Endothelial cell of umbilical vein (primary cell): ENCODE measurements at regions not wholly inside any gene's neighbourhood (a gene's known extent, or its start where the extent isn't known, plus 50 kb on each side); places are given as distances from the start of the nearest gene placed in this dataset.

Experiments
- BruUV-seq: library from RNA; stranded (reverse); fragments of 400-500 nt; replicated peaks from 2 replicates; lab custom pipeline; 2021; lab: Mats Ljungman, UMichigan
- CTCF ChIA-PET: fragments of 300-600, 350-600 bp; sonication (Branson Sonifier 250); formaldehyde crosslinking; loops from one replicate; lab custom pipeline; 2021; ENCODE audit warnings: antibody characterized with exemption, inconsistent platforms; lab: Charles Lee
- POLR2A ChIA-PET: fragments of 300-600, 350-600 bp; sonication (Branson Sonifier 250); formaldehyde crosslinking; loops from one replicate; lab custom pipeline; 2021; ENCODE audit warnings: antibody characterized with exemption, inconsistent platforms; lab: Charles Lee
- DNase-seq: peaks from one replicate; pipeline ENCODE4 v3.0.0-alpha.2; 2011; ENCODE audit warnings: low read depth, low spot score
- FAIRE-seq: peaks from 2 replicates; lab custom pipeline; 2011; peaks lifted over from hg19 to GRCh38; lab: Jason Lieb, UNC
- H2AFZ ChIP-seq: 2 replicates; pipeline ENCODE4 v1.6.0; 2012; ENCODE audit warnings: low read depth, low read length, control low read depth, inconsistent platforms
- H3K27ac ChIP-seq: 2 replicates; pipeline ENCODE4 v1.5.1; 2011; ENCODE audit warnings: low read depth, mild to moderate bottlenecking, control low read depth, low read length, moderate library complexity; ENCODE audit not compliant: insufficient read depth
- H3K27me3 ChIP-seq, 2 experiments: 2 replicates each; pipeline versions ENCODE4 v1.6.0 to v1.6.1; 2011; ENCODE audit warnings: low read length in 2 of 2, mixed read lengths in 1 of 2; ENCODE audit not compliant: control insufficient read depth in 2 of 2, insufficient read depth in 2 of 2
- H3K36me3 ChIP-seq, 2 experiments: 2 replicates in 1 of 2; 3 replicates in 1 of 2; pipeline ENCODE4 v1.5.1; 2011; ENCODE audit warnings: low read length in 2 of 2, mild to moderate bottlenecking in 1 of 2, moderate library complexity in 1 of 2; ENCODE audit not compliant: control insufficient read depth in 2 of 2, insufficient read depth in 2 of 2; ENCODE audit errors: extremely low read depth in 1 of 2
- H3K4me1 ChIP-seq: 3 replicates; pipeline ENCODE4 v1.5.1; 2011; ENCODE audit warnings: mild to moderate bottlenecking, low read length; ENCODE audit not compliant: control insufficient read depth, insufficient read depth; ENCODE audit errors: extremely low read depth
- H3K4me2 ChIP-seq: 2 replicates; pipeline ENCODE4 v1.6.1; 2011; ENCODE audit warnings: low read length, control low read depth, mixed read lengths; ENCODE audit not compliant: insufficient read depth
- H3K4me3 ChIP-seq, 3 experiments: fragments of 200-600 bp in 1 of 3; sonication (generic), shearing (Covaris generic) in 1 of 3; replicated peaks in 1 of 3; 2 replicates each; pipeline ENCODE4 v1.5.1; 2011 to 2016; ENCODE audit warnings: control low read depth in 3 of 3, low read length in 3 of 3, mild to moderate bottlenecking in 2 of 3, inconsistent platforms in 1 of 3, low read depth in 1 of 3, moderate library complexity in 1 of 3; ENCODE audit not compliant: insufficient read depth in 1 of 3
- H3K79me2 ChIP-seq: 2 replicates; pipeline ENCODE4 v1.6.0; 2012; ENCODE audit warnings: low read length, inconsistent platforms; ENCODE audit not compliant: control insufficient read depth, insufficient read depth
- H3K9ac ChIP-seq: replicated peaks from 2 replicates; pipeline ENCODE3; 2011; ENCODE audit warnings: low read length, control low read depth; ENCODE audit not compliant: insufficient read depth; ENCODE audit errors: extremely low read depth
- H3K9me1 ChIP-seq: replicated peaks from 3 replicates; pipeline ENCODE4 v1.6.0; 2011; ENCODE audit warnings: mild to moderate bottlenecking, low read length; ENCODE audit not compliant: control insufficient read depth, insufficient read depth; ENCODE audit errors: extremely low read depth
- H3K9me3 ChIP-seq: replicated peaks from 2 replicates; pipeline ENCODE4 v1.5.1; 2012; ENCODE audit warnings: low read length, inconsistent platforms; ENCODE audit not compliant: control insufficient read depth, insufficient read depth
- H4K20me1 ChIP-seq: replicated peaks from 2 replicates; pipeline ENCODE3; 2011; ENCODE audit warnings: mild to moderate bottlenecking, low read length; ENCODE audit not compliant: control insufficient read depth, insufficient read depth; ENCODE audit errors: extremely low read depth
- CTCF ChIP-seq, 2 donors: IDR thresholded peaks; 1 replicate in 1 of 2; 2 replicates in 1 of 2; pipeline ENCODE4 v1.5.1; 2011; ENCODE audit warnings: low read length in 2 of 2, mild to moderate bottlenecking in 2 of 2, moderate library complexity in 2 of 2, control low read depth in 1 of 2, inconsistent platforms in 1 of 2, low read depth in 1 of 2; ENCODE audit not compliant: insufficient read depth in 1 of 2; ENCODE audit errors: extremely low read depth in 1 of 2
- EZH2 ChIP-seq: IDR thresholded peaks from 2 replicates; pipeline ENCODE4 v1.6.1; 2012; ENCODE audit warnings: borderline replicate concordance, low read depth, mild to moderate bottlenecking, moderate library complexity, low read length, inconsistent platforms; ENCODE audit not compliant: severe bottlenecking
- FOS ChIP-seq: IDR thresholded peaks from 2 replicates; pipeline ENCODE4 v1.6.1; 2011; ENCODE audit warnings: mild to moderate bottlenecking, low read length, moderate library complexity, borderline replicate concordance; ENCODE audit not compliant: insufficient read depth
- GATA2 ChIP-seq: IDR thresholded peaks from 2 replicates; pipeline ENCODE4 v1.7.0; 2011; ENCODE audit warnings: low read depth, mild to moderate bottlenecking, moderate library complexity, mixed read lengths, low read length; ENCODE audit not compliant: insufficient read length, insufficient read depth
- JUN ChIP-seq: IDR thresholded peaks from 2 replicates; pipeline ENCODE4 v1.6.1; 2011; ENCODE audit warnings: borderline replicate concordance, low read depth; ENCODE audit not compliant: insufficient read length, insufficient read depth
- MAX ChIP-seq: IDR thresholded peaks from 2 replicates; pipeline ENCODE4 v1.6.1; 2011; ENCODE audit not compliant: insufficient read depth, insufficient read length
- MYC ChIP-seq: IDR thresholded peaks from one replicate; pipeline ENCODE4 v1.6.1; 2011; ENCODE audit warnings: mild to moderate bottlenecking, low read depth, low read length
- POLR2A ChIP-seq: IDR thresholded peaks from 2 replicates; pipeline ENCODE4 v1.6.1; 2012; ENCODE audit warnings: low read depth, mild to moderate bottlenecking, control low read depth, low read length
- POLR2AphosphoS5 ChIP-seq: IDR thresholded peaks from 2 replicates; pipeline ENCODE4 v1.6.1; 2012; ENCODE audit warnings: low read depth, mild to moderate bottlenecking, control low read depth, low read length, moderate library complexity; ENCODE audit not compliant: insufficient read depth
- dilution Hi-C: fragments of 300-500 bp; cut with MboI; formaldehyde crosslinking; loops from one replicate; pipeline ENCODE4 v1.15.0; 2019; ENCODE audit warnings: low sequenced_read_pairs; ENCODE audit not compliant: extremely low pct_ligation_motif_present
- intact Hi-C: fragments of 100-400 bp; cut with micrococcal nuclease; formaldehyde crosslinking; loops from one replicate; pipeline ENCODE4 v1.10.0; 2022

GRCh38 chr6:167049275-167049674 is 50.1 kb downstream of the CEP43 start:
- no peak for FAIRE-seq

More at GRCh38 chr6:167049275-167049674, 50.1 kb downstream of the CEP43 start:
- Histone ChIP-seq H3K27ac (no peak overlapping the region), H3K36me3 (no peaks in the 10 kb centered on the region), H3K27me3 (no peaks in the 10 kb centered on the region), H3K9me1 (no peaks in the 10 kb centered on the region), H2AFZ (no peak overlapping the region), H3K4me2 (no peak overlapping the region), H3K79me2 (no peaks in the 10 kb centered on the region), H3K9me3 (no peaks in the 10 kb centered on the region), H3K9ac (no peak overlapping the region), H4K20me1 (no peaks in the 10 kb centered on the region), H3K4me3 (no peak overlapping the region), H3K4me1 (no peaks in the 10 kb centered on the region)
- CTCF ChIA-PET = no interaction called here
- POLR2A ChIA-PET = no interaction called here
- DNase-seq = no peak
- dilution Hi-C loops (no loop called here), intact Hi-C loops (no loop called here)
- TF ChIP-seq POLR2A (no peak), POLR2AphosphoS5 (no peak), MAX (no peak), CTCF (IDR thresholded peaks at IDR 0.05; ENCODE audit: extremely low read depth in 1 of 2, insufficient read depth in 1 of 2, low read depth in 1 of 2, low read length in 2 of 2) (no peak), GATA2 (no peak), EZH2 (no peak), FOS (no peak), MYC (no peak), JUN (no peak)
- BruUV-seq = no TSS peak
